ENCODE measurements at regions not wholly inside any gene's neighbourhood (a gene's known extent, or its start where the extent isn't known, plus 50 kb on each side); places are given as distances from the start of the nearest gene placed in this dataset.

DNA sequence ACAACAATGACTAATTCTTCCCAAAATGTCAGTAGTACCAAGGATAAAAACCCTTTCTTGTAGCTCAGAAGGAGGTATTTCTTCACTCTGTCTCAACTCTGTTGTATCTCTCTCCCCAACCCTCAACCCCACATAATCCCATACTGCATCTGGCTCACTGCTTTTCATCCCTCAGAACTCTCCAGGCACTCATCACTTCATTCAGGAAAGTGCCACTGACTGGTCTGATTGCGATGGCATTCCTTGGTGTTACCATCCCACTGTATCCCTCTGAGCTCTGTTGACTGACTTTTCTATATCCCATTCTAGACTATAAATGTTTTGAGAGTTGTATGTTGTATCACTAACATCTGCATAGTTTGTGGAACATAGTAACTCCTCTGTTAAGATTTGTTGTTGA is 483.5 kb upstream of the ADGRL2 start:
- Histone ChIP-seq H3K4me3 (no peak overlapping the region), H3K27me3 (no peaks in the 10 kb centered on the region), H3K9me3 (no peaks in the 10 kb centered on the region), H3K4me1 (no peaks in the 10 kb centered on the region), H3K27ac (no peak overlapping the region), H3K36me3 (no peaks in the 10 kb centered on the region)
- TF ChIP-seq CTCF (IDR thresholded peaks at IDR 0.05), result no peak
- no peak for DNase-seq
- intact Hi-C loops (cut with DNase I; ENCODE audit: low total_unique reads), result no loop called here

DNA sequence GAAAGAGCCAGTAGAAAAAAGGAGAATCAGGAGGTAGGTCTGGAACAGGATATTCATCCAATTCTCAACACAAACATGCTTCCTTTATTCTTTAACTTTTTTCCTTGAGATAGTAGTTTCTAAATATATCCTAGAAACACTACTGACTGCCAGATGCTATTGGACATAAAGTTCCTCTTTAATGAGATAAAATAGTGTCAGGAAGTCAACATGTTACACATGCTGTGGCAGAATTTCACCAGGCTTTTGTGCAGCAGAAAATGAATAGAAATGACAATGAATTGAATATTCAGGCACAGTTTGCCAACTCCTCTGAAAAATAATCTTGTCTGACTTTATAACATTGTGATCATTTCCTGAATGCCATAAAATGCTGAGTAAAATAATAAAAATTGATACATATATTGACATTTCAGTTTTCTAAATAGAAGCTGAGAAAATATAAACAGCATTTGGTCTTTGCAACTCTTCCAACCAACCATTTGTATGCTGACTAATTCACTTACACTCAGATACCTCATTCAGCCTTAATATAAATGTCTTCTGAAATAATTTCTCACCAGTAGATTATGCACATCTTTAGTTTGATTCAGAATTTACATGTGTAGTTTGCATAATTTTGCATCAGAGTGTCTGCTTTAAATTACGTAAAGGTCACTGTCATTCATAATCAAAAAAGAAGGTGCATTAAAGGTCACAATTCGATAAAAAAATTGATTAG is 486.1 kb upstream of the ADGRL2 start:
- no peak overlapping the region for H3K27ac ChIP-seq
- no peaks in the 10 kb centered on the region for H3K4me1 ChIP-seq
- intact Hi-C loops (cut with DNase I; ENCODE audit: low total_unique reads), result no loop called here
- no peaks in the 10 kb centered on the region for H3K27me3 ChIP-seq
- no peak for TF ChIP-seq CTCF (IDR thresholded peaks at IDR 0.05)
- no peaks in the 10 kb centered on the region for H3K9me3 ChIP-seq
- H3K4me3 ChIP-seq, result no peak overlapping the region
- no peak for DNase-seq
- no peaks in the 10 kb centered on the region for H3K36me3 ChIP-seq

DNA sequence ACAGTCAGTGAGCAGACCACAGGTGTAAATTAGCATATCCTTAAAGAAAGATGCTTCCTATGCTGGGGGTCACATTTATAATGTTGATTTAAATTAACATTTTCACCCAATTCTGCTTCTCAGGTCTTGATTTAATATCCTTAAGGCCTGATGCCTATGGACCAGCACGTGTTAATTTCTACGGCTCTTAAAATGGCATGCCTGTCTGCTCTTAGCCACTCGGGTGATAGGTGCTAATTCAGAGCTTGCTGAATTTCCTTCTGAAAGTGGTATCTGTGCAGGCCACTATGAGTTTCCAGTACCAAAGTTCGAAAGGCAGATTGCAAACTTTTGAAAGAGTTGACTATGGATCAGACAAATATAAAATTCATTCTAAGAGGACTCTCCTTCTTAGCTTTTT is 487.4 kb upstream of the ADGRL2 start:
- no peak overlapping the region for H3K4me3 ChIP-seq
- intact Hi-C loops (cut with DNase I; ENCODE audit: low total_unique reads), result no loop called here
- no peak for DNase-seq

GRCh38 chr1:81312272-81312754 is 488.4 kb upstream of the ADGRL2 start:
- no peak for DNase-seq
- H3K27me3 ChIP-seq, result no peaks in the 10 kb centered on the region
- H3K9me3 ChIP-seq, result no peaks in the 10 kb centered on the region
- no peaks in the 10 kb centered on the region for H3K36me3 ChIP-seq
- no peak overlapping the region for H3K4me3 ChIP-seq
- no peak for TF ChIP-seq CTCF (IDR thresholded peaks at IDR 0.05)
- no peak overlapping the region for H3K27ac ChIP-seq
- H3K4me1 ChIP-seq, result no peaks in the 10 kb centered on the region
- intact Hi-C loops (cut with DNase I; ENCODE audit: low total_unique reads), result no loop called here

More for the DNA sequence above, 487.4 kb upstream of the ADGRL2 start:
- Histone ChIP-seq H3K36me3 (no peaks in the 10 kb centered on the region), H3K4me1 (no peaks in the 10 kb centered on the region), H3K9me3 (no peaks in the 10 kb centered on the region), H3K27ac (no peak overlapping the region), H3K27me3 (no peaks in the 10 kb centered on the region)
- TF ChIP-seq CTCF (IDR thresholded peaks at IDR 0.05), result no peak

DNA sequence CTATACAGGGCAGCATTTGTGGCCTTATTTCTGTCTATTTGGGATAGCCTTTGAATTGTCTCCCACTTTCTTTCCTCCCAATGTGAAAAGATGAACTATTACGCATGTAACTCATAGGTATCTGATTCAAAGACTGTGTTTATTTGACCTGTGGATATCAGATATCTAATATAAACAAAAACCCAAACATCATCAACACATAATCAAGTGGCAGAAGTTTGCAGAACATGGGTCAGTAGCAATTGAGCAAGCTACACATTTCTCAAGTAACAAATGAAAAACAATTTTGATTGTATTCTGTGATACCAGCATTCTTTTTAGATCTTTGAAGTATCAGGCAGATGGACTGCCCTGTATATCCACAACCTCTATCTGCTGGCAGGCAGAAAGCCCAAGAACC is 490.5 kb upstream of the ADGRL2 start:
- Histone ChIP-seq H3K36me3 (no peaks in the 10 kb centered on the region), H3K27ac (no peak overlapping the region), H3K4me1 (peaks cover 0 to 5% (median 0%) of the 10 kb centered on the region in 4 donors), H3K27me3 (no peaks in the 10 kb centered on the region), H3K9me3 (no peaks in the 10 kb centered on the region), H3K4me3 (no peak overlapping the region)
- DNase-seq, result no peak
- intact Hi-C loops (cut with DNase I; ENCODE audit: low total_unique reads), result no loop called here
- no peak for TF ChIP-seq CTCF (IDR thresholded peaks at IDR 0.05)

Data from tibial artery (tissue), 4 donors.